HG02642 (cell line): ENCODE measurements at regions not wholly inside any gene's neighbourhood (a gene's known extent, or its start where the extent isn't known, plus 50 kb on each side); places are given as distances from the start of the nearest gene placed in this dataset.

Source experiments
- ATAC-seq: cut with Tn5 transposase; IDR thresholded peaks from one replicate; pipeline ENCODE4 v1.9.1; 2021; ENCODE audit warnings: mild to moderate bottlenecking; ENCODE audit not compliant: unreplicated experiment, poor library complexity

DNA sequence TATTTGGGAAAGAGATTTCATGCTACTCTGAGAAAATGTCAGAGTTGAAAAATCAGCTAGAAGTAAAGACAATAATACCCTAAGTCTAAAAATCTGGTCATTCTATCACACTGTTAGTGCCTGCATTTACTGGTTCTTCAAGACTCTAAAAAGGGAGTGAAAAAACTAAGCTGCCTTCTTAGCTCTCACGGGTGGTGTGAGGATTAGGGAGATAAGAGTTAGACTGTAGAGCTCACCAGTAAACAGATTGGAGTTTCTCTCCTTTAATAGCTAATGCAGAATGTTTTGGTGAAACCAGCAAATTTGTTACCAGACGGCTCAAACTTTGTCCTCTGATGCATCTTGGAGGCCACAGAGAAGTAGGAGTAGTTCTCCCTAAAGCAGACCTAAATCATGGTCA lies 135.0 kb upstream of the OTX2 start:
- ATAC-seq, result no peak

DNA sequence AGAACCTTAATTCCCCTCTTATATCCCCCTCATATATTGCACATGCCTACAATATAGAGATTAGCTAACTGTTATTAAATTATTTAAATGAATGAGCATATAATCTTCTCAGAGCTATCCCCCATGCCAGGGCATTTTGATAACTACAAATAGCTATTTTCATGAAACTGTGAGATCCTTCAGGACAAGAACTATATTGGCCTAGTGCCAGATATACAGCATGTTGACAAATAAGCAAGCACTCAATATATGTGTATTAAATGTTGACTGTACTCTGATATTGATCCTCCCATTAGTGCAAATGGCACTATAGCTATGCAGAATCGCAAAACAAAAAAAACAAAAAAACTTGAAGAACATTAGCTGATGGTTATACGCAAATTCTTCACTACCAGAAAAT lies 134.1 kb upstream of the OTX2 start:
- ATAC-seq, result no peak

DNA sequence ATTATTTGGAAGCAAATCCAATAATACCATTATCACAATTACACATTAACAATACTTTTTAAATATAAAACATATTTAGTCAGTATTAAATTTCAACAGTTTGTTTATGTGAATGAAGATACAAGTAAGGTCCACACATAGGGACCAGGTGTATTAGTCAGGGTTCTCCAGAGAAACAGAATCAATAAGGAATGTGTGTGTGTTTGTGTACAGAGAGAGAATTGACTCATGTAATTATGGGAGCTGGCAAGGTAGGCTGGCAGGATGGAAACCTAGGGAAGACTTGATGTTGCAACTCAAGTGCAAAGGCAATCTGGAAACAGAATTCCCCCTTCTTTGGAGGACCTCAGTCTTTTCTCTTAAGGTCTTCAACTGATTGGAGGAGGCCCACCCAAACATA lies 123.2 kb upstream of the OTX2 start:
- ATAC-seq, result no peak

DNA sequence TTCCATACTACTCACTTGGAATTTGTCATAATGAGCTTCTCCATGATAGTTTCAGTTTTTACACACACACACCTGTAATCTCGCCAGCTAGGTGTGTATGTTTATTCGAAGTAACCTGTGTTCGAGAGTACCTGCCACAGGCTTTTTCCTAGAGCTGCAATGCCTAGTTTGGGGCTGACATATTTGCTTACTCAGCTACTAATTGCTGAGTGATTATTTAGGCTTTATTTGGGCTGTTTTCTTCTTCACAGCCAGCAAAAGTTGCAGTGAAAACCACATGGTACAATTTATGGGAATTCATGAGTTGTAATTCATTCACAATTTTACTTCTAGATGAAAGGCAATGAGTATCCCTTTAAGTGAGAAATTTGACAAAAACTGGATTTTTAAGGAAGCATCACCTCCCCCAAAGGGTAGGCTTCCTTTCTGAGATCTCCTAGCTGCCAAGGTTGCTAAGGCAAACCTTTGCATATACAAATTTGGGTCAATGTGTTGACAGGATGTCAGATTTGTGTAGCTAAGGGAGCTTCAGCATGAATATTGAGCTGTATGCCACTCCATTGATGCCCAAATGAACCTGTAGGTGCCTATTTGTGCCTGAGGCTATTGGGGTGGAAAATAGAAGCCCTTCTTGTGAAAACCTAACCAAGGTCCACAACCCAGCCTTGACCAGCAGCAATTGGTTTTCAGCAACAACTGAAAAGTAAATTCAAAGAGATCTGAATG lies 108.7 kb upstream of the OTX2 start:
- ATAC-seq, result no peak

DNA sequence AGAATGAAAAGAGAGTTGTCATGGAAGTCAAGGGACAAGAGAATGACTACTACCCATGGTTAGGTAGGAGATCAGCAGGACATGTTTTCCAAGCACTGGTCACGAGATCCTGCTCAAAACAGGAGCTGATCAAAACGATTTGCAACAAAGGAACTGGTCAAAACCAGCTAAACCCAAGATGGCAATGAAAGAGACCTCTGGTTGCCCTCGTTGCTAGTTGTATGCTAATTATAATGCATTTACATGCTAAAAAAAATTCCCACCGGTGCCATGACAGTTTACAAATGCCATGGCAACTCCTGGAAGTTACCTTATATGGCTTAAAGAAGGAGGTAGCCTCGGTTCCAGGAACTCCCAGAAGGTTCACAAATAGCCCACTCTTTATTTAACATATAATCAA lies 95.0 kb upstream of the OTX2 start:
- no peak for ATAC-seq

DNA sequence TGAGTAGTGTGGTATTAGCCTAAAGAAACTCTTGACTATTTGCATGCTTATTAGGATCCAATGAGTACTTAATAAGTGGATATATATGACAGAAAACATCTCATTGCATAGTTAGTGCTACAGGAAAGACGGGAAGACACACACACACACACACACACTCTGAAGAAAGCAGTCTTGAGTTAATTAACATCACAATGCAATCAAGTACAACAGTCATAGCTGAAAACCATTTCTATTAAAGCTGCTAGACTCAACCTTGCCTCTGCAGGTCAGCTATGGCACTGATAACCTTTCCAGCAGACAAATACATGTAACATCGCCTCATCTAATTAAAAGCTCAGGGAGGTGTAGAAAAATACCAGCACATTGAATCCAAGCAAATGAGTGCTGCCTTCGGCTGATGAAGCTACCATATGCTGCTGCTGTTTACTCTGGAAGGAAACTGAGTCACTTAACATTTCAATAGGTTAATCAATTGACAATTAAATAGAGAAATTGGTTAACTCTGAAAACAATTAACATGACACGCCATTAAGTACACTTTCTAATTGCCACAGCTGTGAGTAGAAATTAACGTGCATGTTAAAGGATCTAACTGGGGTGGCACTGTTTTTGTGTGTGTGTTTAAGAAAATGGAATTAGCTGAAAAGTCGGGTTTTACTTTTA lies 93.2 kb upstream of the OTX2 start:
- no peak for ATAC-seq

DNA sequence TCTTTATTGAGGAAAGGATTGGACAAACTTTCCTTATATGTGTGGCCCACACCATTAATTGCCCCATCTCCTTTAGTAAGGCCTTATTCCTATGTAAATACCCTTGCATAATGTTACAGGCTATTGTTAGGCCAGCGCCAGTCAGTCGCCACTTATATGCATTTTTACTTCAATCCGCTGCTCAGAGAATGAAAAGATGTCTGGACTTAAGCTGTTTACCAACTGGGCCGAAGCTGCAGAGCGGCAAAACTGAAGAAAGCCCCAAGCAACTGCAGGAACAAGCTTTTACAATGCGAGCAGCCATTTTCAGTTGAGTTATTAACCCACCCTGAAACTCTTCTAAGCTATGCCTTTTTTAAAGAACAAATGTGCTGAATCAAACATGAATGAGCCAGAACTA lies 92.1 kb upstream of the OTX2 start:
- no peak for ATAC-seq

DNA sequence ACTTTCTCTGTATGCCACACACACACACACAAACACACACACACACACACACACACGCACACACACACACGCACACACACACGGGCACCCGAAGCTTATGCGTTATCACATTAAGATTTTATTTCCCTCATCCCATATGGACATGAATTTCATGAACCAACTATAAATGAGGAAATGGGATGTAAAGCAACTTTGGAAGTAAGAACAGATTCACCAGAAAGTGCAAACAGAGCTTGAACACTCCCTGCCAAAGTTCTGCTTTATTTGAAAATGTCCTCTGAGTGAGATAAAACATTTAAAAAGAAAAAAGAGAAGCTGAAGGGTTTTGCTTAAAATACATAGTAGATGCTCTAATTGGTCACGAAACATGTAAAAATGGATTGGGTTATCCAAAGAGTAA lies 90.4 kb upstream of the OTX2 start:
- no peak for ATAC-seq

DNA sequence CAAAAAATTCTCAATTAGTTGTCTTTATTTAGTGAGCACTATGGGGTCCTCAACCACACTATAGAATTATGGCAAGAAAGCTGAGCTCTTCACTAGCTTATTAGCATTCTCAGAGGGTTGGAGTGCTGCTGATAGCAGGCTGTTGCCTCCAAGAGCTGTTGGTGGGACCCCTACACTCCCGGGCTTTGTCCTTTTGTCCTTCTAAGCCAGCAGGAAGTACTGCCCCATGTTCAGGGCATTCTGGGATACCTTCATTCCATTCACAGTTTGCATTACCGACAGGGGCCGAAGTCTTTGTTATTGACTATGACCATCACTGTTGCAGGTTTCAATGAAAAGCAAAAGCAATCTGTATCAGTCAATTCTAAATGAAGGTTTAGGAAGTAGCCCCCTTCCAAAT lies 89.5 kb upstream of the OTX2 start:
- no peak for ATAC-seq

DNA sequence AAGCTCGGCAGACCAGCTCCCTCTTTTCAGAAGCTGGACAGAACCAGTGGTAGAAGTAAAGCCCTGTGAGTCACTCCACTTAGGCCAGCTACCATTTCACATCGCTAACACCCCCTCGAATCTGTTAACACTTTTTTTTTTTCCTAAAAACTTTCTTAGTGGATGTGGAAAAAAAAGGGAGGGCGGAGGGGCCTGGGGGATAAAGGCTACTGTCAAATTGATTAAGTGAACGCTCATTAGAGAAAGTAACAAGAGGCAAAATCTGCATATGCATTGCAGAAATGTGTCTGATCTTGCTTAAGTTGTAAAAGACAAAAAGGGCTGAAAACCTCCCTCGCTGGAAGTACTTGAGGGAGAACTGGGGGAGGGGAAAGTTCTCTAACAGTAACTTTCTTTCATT lies 86.6 kb upstream of the OTX2 start:
- no peak for ATAC-seq

DNA sequence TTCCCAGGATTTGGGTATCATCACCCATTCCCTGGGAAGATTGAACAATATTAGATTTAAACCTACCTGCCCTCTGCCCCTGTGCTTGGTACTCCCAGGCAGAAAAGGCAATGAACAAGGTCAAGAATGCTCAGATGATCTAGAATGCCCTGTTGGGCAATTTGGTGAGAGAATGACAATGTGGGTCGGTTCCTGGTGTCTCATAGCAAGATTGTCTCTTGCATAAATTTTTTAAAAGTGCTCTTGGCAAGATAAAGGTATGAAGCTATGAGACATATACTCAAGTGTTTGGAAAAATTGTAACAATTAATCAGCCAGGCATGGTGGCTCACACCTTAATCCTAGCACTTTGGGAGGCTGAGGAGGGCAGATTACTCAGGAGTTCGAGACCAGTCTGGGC lies 86.0 kb upstream of the OTX2 start:
- ATAC-seq, result no peak

DNA sequence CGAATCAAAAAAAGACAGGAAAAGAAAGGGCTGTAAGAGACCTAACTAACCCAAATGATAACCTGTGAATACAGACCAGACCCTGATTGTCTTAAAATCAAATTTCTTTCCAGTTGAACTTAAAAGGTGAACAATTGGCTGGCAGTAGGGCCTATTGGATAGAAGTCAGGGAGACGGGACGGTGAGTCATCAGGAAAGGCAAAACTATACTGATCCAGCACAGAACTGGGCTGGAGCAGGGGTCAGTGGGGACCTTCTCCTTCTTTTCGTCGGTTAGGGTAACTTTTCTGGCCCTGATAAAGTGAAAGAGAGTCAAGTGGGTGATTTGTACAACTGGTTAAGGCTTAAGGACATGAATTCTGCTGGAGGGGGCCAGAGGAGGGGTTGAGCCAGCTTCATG lies 84.9 kb upstream of the OTX2 start:
- no peak for ATAC-seq

DNA sequence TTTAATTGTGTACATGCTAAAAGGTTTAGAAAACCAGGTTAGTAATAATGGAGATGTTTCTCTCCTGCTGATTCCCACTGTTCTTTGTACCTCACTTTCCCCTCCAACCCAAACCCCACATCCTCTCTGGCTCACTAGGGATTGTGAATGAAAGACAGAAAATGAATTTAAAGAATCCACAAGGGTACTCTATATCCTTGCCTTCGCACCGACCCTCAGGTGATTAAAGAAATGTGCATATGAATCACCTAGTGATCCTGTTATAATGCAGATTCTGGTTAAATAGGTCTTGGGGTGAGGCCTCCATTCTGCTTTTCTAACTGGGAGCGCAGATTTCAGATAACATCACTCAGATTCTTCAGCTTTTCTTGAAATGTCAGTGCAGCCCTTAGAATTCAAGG lies 84.3 kb upstream of the OTX2 start:
- no peak for ATAC-seq

DNA sequence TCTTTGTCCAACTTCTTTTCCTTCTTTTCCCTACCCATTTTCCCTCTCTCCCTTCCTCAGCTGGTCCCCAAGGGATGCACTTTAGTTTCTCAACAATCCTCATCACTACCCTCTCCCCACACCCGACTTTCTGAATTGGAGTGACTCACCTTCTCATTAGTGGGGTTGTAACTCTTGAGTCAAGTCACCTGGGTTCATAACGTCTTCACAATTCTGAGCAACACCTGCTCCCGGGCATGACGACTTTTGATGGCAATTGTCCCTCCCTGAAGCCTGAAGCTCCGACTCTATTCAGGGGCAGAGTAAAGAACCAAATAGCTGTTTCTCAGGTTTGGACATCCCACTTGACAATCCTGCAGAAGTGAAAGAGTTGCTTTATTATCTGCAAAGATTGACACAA lies 82.7 kb upstream of the OTX2 start:
- ATAC-seq, result no peak

DNA sequence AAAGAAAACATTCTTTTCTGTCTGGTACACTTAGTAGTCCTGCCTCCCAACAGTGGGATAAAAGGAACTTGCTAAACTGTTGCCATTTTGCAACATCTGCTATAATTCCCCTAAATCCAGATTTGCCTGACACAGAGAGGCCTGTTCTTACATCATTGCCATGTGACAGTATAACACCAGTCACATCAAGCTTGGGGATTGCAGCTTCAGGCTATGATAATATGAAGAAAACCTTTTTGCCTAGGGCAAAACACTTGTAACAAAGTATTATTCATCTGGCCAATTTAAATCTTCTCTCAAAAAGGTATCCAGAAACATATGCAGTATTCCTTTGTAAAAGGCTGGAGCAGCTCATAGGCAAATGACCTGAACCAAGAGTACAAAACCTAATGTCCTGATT lies 80.9 kb upstream of the OTX2 start:
- ATAC-seq, result no peak

DNA sequence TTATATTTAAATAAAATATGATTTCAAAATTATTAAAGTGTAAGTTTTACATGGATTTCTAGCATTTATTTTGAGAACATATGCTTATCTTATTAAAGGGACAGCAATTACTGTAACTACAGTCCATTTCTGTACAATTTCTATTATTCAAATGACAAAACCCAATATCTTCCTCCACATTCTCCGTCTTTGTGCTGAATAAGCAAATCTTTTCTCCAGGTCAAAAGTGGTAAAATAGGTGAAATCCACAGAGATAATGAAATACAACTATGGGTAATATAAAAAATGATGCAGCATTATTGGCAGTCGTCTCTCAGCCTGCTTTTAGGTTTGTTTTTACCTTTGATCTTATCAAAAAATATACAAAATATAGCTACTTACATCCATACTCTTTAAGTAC lies 79.4 kb upstream of the OTX2 start:
- no peak for ATAC-seq

DNA sequence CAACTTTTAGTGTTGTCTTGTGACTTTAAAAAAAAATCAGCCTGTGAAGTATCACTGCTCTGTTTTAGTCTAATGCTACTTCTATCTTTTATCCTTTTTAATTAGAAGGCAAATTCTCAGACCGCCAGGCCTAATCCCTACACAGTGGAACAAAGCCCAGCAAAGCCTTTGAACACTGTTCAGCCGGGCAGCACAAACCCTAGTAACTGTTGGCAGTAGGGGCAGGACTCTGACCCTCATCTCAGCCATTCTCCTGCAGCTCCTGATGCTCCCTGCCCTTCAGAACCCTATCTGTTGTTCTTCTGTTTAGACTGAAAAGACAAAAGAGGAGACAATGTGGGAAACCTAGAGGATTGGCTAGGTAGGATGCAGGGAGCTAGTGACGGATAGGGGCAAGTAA lies 78.0 kb upstream of the OTX2 start:
- no peak for ATAC-seq

DNA sequence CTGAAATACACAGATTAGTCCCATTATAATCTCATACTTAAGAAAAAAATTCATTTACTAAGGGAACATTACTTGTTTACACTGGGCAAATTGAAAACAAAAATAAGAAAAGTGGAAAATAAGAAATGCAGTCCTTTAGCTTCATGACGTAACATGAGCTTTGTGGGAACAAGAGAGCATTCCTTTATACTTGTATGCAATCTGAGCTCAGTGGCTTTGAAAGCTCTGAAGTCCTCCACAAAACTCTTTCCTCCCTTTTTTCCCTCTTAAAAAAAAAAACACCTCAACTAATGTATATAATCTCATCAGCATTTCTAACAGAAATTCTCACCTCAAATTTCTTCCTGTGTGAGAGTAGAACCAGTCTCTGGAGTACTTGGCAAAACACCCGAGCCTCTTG lies 76.9 kb upstream of the OTX2 start:
- ATAC-seq, result no peak

DNA sequence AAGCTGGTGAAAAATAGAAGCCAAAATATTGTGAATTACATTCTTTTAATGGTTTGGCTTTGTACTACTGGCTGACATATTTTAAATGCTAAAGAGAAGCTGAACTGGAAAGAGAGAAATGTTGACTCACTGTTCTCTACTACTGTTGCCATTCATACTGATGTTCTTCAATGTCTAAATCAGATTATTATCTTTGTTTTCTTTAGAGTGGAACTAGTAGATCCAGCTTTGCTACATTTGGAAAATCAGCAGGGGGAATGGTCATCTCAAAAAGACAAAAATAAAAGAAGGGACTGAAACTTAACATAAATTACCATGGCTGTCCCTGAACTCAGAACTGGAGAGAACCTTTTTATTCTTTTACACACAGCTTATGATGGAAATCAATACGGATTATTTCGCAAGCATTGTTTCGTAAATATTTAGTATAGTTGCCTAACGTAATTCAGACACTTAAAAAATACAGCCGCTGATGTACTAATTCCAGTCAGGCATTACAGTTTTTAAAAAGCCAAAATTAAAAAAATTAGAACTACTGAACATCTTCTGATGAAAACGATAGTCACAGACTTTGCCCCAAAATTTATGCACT lies 76.3 kb upstream of the OTX2 start:
- no peak for ATAC-seq

DNA sequence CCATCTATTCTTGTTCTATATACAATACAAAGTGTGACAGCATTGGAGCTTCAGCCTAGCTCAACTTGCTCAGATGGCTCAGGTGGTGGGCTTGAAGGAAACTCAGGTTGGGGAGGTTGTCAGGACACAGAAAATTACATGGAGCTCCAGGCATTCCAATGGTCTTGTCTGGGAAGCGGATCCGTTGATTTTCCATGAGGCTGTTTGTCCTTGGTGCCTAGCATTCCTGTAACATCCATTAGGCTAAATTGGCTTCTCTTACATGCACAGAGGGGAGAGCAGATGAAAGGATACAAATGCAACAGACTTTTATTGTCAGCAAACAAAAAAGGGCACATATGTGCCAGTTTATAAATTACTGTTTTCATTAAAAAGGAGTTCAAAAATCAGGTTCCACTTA lies 75.5 kb upstream of the OTX2 start:
- ATAC-seq, result no peak

DNA sequence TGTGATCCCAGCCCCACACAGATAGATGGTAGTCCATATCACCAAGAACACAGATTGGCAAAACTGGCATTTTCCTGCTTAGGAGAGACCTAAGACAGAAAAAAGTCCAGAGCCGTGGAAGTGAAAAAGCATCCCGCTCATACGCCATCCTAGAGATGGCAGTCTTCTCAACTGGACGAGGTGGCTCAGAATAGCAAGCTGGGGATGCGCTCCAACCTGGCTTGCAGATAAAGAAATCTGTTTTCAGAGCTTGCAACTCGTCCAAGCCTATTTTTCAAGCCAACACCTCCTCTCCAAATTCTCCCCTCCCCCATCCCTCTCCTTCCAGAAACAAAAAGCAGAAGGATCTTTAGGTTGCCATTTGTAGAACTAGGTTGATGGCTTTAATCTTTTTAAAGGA lies 74.3 kb upstream of the OTX2 start:
- no peak for ATAC-seq

DNA sequence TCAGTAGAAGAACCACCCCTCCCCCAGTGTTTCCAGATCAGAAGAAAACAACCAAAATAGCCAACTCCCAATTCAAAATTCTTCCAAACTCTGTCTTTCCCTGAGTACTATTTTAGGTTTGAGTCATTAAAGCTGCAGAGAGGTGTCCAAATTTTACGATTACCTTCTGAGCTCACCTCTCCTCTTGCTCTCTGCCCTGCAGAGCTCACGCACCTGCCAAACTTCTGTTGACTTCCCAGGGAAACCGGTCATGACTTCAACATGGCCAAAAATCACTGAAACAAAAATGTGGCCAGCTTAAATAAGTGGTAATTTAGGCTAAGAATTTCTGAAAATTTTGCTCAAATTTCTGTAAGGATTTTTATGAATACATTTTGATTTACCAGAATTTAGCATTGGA lies 70.9 kb upstream of the OTX2 start:
- ATAC-seq, result no peak
